ENCODE measurements at regions not wholly inside any gene's neighbourhood (a gene's known extent, or its start where the extent isn't known, plus 50 kb on each side); places are given as distances from the start of the nearest gene placed in this dataset.
"Not testable (repeated sequence)": the region's sequence is repeated elsewhere in the genome, so short reads cannot be mapped to it uniquely, and the experiment has no call there.

DNA sequence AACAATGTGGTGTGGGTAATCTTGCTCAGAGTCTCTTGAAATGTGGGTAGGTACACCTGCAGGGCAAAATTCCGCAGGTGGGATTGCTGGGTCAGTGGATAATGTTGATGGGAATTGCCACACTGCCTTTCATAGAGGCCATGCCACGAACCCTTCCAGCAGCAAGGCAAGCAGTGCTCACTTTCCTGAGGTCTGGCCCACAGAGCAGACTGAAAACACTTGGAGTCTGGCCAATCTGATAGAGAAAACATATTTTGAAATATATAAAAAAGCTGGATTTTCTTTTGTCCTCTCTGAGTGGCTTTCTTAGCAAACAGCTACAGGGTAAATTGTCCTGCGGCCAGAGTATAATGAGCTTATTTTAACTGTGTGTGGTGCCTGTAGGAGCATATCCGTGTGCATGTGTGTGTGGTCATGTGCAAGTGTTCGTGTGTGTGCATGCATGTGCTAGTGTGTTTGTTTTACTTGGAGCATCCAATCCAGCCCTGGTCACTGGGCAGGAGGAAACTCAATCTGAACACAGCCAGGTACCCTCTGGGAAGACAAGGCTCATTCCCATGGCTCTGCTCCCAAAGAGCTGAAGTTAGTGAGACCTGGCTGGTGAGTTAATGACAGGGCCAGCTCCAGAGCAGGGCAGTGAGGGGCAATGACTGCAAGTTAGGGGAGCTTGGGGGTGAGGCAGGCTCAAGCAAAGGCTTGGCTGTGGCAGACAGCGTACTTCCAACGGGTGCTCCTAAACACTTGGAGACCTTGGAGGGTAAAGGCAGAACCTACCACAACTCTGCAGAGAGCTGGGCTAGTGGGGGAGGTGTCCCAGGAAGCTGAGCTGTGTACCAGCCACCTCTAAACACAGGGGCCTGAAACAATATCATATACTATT is 91.3 kb downstream of the PLXNA1 start:
- Histone ChIP-seq H3K36me3 (replicated peaks in 1 of 2; ENCODE audit: insufficient read depth in 1 of 2, low read depth in 2 of 2) (no peaks in the 10 kb centered on the region), H3K27ac (no peak overlapping the region), H3K27me3 (no peaks in the 10 kb centered on the region), H3K4me3 (no peak overlapping the region), H3K4me1 (no peaks in the 10 kb centered on the region), H3K9me3 (no peaks in the 10 kb centered on the region)
- ATAC-seq (peak; percentile 15), DNase-seq (no peak)
- intact Hi-C loops (cut with DNase I), result no loop called here
- WGBS, 2 donors, result 65 to 70% methylated on average over 5 to 7 of the region's 7 CpGs
- TF ChIP-seq, protein P1, sequence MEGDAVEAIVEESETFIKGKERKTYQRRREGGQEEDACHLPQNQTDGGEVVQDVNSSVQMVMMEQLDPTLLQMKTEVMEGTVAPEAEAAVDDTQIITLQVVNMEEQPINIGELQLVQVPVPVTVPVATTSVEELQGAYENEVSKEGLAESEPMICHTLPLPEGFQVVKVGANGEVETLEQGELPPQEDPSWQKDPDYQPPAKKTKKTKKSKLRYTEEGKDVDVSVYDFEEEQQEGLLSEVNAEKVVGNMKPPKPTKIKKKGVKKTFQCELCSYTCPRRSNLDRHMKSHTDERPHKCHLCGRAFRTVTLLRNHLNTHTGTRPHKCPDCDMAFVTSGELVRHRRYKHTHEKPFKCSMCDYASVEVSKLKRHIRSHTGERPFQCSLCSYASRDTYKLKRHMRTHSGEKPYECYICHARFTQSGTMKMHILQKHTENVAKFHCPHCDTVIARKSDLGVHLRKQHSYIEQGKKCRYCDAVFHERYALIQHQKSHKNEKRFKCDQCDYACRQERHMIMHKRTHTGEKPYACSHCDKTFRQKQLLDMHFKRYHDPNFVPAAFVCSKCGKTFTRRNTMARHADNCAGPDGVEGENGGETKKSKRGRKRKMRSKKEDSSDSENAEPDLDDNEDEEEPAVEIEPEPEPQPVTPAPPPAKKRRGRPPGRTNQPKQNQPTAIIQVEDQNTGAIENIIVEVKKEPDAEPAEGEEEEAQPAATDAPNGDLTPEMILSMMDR (IDR thresholded peaks at IDR 0.05), result no peak
- no peak for TF ChIP-seq POLR2A (IDR thresholded peaks at IDR 0.05)

DNA sequence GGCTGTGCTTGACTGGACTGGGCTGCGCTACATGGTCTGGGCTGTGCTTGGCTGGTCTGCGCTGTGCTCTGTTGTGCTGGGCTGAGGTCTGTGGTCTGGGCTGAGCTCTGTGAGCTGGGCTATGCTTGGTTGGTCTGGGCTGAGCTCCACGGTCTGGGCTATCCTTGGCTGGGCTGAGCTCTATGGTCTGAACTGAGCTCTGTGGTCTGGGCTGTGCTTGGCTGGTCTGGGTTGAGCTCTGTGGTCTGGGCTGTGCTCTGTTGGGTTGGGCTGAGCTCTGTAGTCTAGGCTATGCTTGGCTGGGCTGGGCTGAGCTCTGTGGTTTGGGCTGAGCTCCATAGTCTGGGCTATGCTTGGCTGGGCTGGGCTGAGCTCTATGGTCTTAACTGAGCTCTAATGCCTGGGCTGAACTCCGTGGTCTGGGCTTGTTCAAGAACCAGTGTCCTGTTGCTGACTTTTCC is 92.0 kb downstream of the PLXNA1 start:
- 79 to 88% methylated on average over 4 of the region's 4 CpGs for WGBS, 2 donors
- TF ChIP-seq, protein P1 (IDR thresholded peaks at IDR 0.05), result no peak
- no peak for TF ChIP-seq POLR2A (IDR thresholded peaks at IDR 0.05)
- no peaks in the 10 kb centered on the region for H3K4me1 ChIP-seq
- peak in 2 of 4 donors; percentile 20 to 34 for DNase-seq
- ATAC-seq, result peak; percentile 57
- intact Hi-C loops (cut with DNase I), result no loop called here
- H3K27ac ChIP-seq, result no peak overlapping the region
- no peak overlapping the region for H3K4me3 ChIP-seq
- H3K27me3 ChIP-seq, result no peaks in the 10 kb centered on the region
- H3K9me3 ChIP-seq, result no peaks in the 10 kb centered on the region
- H3K36me3 ChIP-seq (replicated peaks in 1 of 2; ENCODE audit: insufficient read depth in 1 of 2, low read depth in 2 of 2), result no peaks in the 10 kb centered on the region

DNA sequence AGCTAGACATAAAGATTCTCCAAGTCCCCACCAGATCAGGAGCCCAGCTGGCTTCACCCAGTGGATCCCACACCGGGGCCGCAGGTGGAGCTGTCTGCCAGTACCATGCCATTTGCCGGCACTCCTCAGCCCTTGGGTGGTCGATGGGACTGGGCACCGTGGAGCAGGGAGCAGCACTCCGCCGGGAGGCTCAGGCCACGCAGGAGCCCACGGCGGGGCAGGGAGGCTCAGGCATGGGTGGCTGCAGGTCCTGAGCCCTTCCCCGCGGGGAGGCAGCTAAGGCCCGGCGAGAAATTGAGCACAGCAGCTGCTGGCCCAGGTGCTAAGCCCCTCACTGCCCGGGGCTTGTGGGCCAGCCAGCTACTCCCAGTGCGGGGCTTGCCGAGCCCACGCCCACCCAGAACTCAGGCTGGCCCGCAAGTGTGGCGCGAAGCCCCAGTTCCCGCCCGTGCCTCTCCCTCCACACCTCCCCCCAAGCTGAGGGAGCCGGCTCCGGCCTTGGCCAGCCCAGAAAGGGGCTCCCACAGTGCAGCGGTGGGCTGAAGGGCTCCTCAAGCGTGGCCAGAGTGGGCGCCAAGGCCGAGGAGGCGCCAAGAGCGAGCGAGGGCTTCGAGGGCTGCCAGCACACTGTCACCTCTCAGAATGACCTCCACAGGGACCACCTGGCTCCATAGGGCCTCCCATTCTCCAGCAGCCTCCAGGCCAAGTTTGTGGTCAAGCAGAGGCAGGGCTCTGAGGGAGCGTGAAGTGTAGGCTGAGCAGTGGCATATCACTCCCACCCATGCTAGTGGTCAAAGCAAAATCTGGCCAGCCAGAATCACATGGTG is 93.5 kb downstream of the PLXNA1 start:
- H3K4me3 ChIP-seq; intact Hi-C loops (cut with DNase I); H3K9me3 ChIP-seq; H3K36me3 ChIP-seq (replicated peaks in 1 of 2; ENCODE audit: insufficient read depth in 1 of 2, low read depth in 2 of 2); H3K4me1 ChIP-seq; H3K27me3 ChIP-seq; H3K27ac ChIP-seq; ATAC-seq; DNase-seq: not testable (repeated sequence)
- WGBS, 2 donors, result 71 to 91% methylated on average over 1 to 24 of the region's 34 CpGs

DNA sequence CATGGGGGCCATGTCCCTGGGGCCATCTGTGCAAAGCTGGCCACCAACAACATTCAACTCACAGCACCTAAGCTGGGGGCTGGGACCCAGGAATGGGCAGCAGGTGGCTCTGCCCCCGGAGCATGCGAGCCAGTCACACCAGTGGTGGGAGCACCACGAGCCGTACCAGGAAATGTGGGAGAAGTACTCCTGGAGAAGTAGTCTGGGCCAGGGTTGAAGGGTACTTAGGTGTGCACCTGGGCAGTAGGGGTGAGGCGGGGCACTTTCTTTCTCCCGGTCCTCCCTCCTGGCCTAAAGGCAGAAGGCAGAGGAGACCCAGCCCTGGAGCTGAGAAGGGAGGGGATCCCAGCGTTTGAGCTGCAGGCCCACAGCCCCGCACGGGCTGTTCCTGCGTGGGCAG is 94.2 kb downstream of the PLXNA1 start:
- 86 to 100% methylated on average over 7 to 10 of the region's 10 CpGs for WGBS, 2 donors
- intact Hi-C loops (cut with DNase I), result no loop called here
- H3K9me3 ChIP-seq, result no peaks in the 10 kb centered on the region
- H3K4me1 ChIP-seq, result no peaks in the 10 kb centered on the region
- ATAC-seq, result no peak
- DNase-seq, result no peak
- no peak overlapping the region for H3K4me3 ChIP-seq
- H3K27ac ChIP-seq, result no peak overlapping the region
- H3K36me3 ChIP-seq (replicated peaks in 1 of 2; ENCODE audit: insufficient read depth in 1 of 2, low read depth in 2 of 2), result no peaks in the 10 kb centered on the region
- H3K27me3 ChIP-seq, result no peaks in the 10 kb centered on the region
- no peak for TF ChIP-seq POLR2A (IDR thresholded peaks at IDR 0.05)
- TF ChIP-seq, protein P1 (IDR thresholded peaks at IDR 0.05), result no peak

DNA sequence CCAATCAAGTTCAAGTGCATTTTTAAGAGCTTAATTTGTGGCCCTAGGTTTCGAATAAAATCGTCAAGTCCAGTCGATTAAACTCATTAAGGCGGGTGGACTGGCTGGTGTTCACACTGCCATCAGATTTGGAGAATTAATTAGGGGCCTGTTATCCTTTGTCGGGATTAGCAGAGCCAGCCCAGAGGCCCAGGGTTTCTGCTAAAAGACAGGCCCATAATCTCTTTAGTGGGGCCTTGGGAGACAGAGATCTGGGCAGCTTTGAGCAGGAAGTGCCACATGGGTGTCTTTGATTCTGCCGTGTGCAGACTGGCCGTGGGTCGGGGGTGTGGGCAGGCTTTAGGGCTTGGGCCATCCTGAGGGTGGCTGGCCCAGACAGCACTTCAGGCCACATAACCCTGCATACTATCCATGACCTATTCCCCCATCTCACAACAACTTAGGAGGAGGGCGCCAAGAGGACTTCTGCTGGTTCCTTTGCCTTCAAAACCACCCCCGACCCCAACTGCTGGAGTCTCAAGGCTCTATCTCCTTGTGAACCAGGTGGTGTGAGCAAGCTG is 94.7 kb downstream of the PLXNA1 start:
- H3K27ac ChIP-seq, result no peak overlapping the region
- ATAC-seq (no peak), DNase-seq (no peak)
- H3K27me3 ChIP-seq, result no peaks in the 10 kb centered on the region
- H3K9me3 ChIP-seq, result no peaks in the 10 kb centered on the region
- H3K4me1 ChIP-seq, result no peaks in the 10 kb centered on the region
- 93% methylated on average over 7 to 10 of the region's 10 CpGs for WGBS, 2 donors
- no peaks in the 10 kb centered on the region for H3K36me3 ChIP-seq (replicated peaks in 1 of 2; ENCODE audit: insufficient read depth in 1 of 2, low read depth in 2 of 2)
- TF ChIP-seq, protein P1 (IDR thresholded peaks at IDR 0.05), result no peak
- no peak for TF ChIP-seq POLR2A (IDR thresholded peaks at IDR 0.05)
- intact Hi-C loops (cut with DNase I), result no loop called here
- H3K4me3 ChIP-seq, result no peak overlapping the region

Data from body of pancreas (tissue), 4 donors.